T-helper 9 cell (primary cell): ENCODE measurements at regions not wholly inside any gene's neighbourhood (a gene's known extent, or its start where the extent isn't known, plus 50 kb on each side); places are given as distances from the start of the nearest gene placed in this dataset.
"Not testable (repeated sequence)": the region's sequence is repeated elsewhere in the genome, so short reads cannot be mapped to it uniquely, and the experiment has no call there.

Source experiments
- DNase-seq: peaks from one replicate; pipeline ENCODE4 v3.0.0-alpha.2; 2020

DNA sequence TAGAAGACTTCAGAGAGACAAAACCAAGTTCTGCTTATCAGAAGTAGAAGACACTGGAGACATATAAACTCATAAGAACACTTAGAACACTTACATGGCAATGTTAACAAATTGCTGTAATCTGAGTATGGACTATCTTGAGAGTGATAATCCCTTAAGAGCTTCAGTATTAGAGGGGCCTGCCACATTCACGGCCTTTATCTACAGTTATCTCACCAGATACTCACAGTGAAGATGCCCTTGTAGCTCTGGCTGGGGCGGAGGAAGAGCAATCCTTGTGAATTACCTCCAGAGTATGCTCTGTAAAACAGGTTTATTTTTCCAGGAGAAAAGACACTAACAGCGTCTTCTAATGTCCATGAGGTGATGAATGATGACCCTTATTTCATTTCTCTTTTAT, 762.8 kb downstream of the FAM181B start:
- no peak for DNase-seq

DNA sequence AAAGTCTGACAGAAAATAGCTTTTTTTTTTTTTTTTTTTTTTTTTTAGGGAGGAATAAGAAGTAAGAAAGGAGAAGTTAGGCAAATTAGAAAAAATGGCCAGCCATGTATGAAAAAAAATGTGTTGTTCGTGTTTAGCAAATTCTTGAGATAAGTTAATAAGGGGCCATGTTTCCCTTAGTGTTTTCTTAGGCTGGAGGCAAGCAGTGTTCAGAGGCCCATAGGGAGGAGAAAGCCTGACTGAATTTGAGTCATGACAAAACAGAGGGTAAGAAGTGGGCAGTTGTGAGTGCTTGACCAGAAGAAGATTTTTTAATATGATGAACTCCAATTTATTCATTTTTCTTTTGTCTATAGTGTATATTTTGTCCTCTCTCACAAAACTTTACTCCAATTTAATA, 766.4 kb downstream of the FAM181B start:
- DNase-seq: no peak

DNA sequence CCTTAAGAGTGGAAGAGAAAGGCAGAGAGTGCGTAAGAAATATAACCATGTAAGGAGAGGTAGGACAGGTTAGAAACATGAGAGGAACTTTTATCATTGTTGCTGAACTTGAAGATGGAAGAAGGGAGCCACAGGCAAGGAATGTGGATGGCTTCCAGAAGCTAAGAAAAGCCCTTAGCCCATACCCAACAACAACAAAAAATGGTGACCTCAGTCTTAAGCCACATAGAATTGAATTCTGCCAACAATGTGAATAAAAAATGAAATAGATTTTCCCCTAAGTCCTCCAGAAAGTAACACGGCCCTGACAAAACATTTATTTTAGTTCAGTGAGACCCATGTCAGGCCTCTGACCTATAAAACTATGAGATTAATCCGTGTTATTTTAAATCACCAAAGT, 767.3 kb downstream of the FAM181B start:
- no peak for DNase-seq

DNA sequence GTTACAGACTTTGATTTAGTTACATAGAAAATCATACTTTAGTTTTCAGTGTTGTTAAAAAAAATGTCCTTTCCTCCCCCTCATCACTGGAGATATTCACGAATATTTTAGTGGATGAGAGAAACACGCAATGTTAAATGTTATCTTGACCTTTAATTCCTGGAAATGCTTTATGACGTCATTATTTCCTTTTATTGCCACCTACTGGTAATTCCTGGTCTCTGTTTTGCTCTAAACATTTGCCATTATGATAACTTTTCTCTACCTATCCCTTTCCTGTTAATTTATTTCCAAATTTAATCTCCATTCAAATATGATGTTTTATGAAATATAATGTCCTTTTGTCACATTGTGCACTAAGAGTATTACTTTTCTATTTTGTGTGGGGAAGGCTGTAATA, 770.6 kb downstream of the FAM181B start:
- DNase-seq: no peak

DNA sequence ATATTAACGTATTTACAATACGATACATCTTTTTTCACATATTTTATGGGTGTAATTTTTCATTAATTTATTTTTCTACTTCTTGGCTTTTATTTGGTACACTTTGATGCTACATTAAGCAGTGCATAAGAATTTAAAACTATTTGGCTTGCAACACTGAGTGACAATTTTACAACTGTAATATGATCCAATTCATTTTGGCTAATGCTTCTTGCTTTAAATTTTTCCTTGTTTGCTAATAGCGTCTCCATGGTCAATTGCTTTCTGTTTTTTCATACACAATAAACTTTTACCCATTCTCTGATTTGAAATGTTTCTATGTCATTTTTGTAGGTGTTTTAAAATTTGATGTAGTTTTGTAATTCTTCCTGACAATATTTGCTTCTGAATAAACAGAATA, 773.2 kb downstream of the FAM181B start:
- no peak for DNase-seq

DNA sequence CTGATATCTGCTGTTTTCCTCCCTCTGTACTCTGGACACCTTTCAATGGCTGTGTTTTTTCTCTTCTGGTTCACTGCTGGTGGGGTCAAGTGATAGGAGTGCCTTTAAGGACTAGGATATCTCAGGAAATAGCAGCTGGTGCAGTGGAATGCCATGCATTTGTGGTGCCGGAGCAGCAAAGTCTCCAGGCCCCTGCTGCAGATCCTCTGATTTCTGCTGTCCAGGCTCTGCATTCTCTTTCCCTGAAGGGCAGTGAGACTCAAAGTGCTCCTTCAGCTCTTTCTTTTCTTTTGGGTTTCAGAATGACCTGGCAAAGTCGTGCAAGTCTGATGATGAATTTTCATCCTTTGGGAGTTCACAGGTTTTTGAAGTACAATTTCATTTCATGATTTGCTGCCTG, 774.3 kb downstream of the FAM181B start:
- DNase-seq: no peak

DNA sequence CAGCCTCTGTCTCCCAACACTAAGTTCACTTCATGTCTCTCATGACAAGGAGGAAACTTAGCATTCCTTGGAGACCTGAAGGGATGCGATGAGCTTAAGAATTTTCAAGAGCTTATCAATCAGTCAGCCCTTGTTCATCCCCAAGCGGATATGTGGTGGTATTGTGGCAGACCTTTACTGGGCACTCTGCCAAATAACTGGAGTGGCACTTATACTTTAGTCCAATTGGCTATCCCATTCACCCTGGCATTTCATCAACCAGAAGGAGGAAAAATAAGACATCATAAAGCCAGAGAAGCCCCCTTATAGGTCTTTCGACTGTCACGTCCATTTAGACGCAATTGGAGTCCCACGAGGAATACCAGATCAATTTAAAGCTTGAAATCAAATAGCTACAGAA, 779.4 kb downstream of the FAM181B start:
- DNase-seq: not testable (repeated sequence)

DNA sequence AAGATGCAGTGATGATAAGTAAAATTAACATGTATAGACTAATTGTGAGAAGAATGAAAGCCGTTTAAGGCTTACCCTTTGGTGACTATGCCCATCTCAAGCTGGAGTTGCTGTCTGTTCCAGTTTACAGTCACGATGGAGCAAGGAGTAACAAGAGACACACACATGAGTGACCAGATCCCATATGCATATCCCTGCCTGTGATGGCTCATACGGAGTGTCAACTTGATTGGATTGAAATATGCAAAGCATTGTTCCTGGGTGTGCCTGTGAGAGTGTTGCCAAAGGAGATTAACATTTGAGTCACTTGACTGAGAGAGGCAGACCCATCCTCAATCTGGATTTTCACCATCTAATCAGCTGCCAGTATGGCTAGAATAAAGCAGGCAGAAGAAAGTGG, 786.8 kb downstream of the FAM181B start:
- DNase-seq: no peak

DNA sequence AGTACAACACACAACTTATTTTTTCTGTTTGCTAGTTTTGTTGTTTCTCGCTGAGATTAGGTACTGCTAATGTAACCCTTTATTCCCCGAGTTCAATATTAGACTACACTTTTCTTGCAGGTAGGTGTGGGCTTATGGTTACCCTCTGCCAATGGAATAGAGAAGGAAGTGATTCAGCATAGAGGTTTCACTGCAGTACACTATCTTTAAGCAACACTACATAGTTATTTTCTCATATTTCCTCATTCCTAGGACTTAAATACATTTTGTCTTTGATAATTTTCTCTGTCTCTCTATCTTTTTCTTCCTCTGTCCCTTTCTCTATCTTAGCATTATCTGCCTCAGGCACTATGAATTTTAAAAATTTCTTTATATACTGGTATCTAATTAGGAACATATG, 791.0 kb downstream of the FAM181B start:
- DNase-seq: no peak

DNA sequence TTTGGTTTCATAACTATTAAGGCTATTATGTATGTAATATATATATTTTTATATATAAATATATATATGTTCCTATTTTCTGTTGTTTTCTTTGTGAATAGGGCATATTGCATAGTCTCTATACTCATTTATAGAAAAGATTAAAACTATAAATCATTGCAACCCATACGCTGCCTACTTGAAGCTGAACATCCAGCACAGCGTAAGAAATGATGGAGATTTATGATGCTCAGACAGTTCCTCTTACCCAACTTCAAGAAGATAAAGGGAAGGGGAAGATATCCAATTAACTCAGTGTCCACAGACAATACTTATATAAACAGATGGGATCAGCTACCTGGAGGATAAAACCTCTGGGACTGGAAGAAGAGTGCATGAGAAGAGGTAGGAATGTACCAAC, 791.7 kb downstream of the FAM181B start:
- DNase-seq: no peak

DNA sequence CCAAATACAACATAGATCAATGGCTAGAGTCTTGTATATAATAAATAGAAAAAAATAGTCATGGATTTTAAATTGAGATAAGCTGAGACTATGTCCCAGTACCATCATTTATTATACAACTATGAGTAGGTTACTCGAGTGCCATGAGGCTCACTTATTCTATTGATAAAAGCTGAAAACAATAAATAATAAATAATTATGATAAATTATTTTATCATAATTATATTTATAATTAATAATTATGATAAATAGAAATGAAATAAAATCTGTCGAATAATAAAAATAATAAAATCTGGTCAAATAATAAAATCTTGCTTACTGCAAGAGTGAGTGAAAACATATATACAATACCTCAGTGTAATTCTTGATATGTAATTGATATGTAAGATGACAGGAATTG, 801.4 kb downstream of the FAM181B start:
- no peak for DNase-seq

DNA sequence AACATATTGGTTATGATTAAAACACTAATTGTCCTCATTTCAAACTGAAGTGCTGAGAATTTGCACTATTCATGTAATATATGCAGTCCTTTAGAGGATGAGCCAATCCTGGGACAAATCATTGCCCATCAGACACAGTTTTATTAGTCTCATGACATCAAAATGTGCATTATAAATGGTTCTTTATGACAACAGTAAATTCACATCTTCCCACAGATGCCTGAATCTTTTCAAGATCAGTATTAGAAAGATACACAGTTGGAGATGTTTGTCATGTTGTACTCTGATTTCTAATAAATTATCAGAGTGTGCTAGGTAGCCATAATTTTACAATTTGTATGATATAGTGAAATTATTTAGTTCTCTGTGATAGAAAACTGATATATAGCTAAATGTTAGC, 813.5 kb downstream of the FAM181B start:
- DNase-seq: no peak

DNA sequence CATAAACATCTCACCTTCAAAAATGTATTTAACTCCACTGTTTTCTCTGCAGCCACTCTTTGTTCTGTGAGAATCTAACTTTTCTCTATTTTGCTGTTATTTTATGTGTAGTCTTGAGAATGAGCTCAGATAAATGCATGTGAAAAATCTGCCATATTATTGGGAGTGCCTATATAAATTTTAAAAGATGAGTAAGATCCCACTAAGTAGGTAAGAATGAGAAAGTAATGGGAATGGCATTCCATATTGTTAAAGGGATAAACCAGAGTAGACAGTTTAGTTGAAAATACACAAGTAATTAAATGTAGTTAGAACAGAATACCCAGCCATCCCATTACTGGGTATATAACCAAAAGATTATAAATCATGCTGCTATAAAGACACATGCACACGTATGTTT, 817.2 kb downstream of the FAM181B start:
- DNase-seq: no peak

DNA sequence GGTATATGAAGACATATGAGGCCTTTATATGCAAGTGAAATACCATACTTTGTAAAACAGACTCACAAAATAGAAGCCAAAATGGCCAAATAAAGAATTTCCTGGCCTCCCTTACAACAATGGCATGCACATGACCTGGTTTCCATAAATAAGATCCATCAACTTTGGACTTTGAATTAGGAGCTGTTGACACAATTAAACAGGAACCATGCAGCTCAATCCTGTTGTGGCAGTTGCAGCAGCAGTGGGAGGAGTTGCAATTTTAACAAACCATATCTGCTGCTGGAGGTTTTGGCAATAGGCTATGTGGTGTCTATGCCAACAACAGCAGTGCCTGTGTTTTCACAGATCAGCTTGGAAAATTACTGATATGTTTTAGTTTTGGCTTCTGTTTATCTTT, 818.6 kb downstream of the FAM181B start:
- DNase-seq: no peak

DNA sequence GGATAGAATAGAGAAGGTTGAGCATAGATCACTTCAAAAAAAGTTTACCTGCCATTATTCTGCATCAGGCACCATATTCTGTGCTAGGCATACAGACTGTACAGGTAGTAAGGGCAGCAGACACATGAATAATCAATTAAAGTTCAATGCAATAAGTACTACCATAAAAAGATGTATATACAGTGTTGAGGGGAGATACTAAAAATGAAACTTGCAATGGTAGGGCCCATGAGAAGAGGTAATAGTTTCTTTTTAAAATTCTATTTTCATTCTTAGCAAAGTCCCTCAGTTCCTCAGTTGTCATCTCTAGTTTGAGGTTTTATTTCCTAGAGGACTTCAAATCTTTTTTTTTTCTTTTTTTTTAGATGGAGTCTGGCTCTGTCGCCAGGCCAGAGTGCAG, 819.9 kb downstream of the FAM181B start:
- DNase-seq: no peak

DNA sequence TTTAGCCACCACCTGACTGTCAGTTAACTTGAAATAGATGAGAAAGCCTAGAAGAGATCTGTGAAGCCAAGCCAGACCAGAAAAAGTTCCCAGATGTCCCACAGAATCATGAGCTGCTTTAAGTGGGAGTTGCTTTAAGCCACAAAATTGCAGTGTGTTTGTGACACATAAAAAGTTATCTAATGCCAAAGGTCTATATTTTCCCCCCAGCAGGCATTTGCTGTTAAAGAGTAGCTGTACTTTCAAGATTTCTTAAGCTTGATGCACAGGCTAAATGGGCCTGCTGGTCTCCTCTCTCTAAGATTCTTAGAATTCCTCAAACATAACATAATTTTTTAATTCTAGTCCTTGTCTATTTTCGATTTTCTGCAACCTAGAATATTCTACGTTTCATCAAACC, 825.7 kb downstream of the FAM181B start:
- DNase-seq: no peak

DNA sequence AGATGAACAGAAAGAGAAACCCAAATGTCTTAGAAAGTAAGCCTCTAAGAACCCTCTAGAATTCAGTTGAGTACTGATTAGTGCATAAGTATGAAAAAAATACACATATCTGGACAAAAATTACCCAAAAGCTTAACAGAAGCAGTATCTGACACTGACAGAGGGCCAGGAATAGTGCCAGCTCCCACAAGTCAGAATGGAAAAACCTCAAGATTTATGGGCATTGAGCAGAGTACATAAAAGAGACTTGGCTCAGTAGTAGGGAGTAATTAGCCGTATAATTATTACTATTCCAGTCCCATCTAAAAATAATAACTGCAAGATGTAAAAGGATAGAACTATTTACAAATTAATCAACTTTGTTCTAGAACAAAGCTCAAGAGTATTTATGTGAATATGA, 834.5 kb downstream of the FAM181B start:
- no peak for DNase-seq

DNA sequence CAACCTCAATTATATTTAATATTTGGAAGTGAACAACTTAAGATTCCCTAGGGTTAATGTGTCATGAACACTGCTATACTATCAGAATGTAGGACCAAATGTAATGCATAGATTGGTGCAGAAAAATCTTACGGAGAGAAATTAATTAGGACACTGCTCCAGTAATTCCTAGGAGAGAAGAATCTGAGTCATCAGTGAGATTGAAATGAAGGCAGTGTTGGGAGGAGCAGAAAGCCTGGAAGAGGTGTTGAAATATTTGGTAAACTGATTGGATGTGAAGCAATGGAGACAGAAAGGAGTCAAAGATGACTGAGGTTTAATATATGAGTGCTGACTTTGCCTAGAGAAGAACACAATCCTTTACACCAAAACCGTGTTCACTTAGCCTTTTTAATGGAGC, 836.0 kb downstream of the FAM181B start:
- DNase-seq: no peak

DNA sequence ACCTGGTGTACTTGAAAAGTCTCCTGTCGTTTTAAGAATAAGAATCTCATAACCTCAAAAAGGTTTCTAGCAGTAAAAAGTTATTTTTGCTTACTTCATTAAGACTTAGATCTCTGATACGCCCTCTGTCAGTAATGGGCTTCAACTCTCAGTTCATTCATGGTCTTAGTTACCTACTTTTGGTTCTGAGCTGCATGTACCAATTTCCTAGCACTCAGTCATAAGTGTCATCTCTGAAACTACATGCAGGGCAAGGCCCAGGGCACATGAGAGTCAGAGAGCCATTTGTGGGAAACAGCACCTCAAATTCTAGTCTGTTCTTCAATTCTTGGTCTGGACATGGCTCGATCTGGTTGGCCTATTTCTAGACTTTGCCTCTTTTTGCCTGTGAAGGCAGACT, 838.4 kb downstream of the FAM181B start:
- no peak for DNase-seq

DNA sequence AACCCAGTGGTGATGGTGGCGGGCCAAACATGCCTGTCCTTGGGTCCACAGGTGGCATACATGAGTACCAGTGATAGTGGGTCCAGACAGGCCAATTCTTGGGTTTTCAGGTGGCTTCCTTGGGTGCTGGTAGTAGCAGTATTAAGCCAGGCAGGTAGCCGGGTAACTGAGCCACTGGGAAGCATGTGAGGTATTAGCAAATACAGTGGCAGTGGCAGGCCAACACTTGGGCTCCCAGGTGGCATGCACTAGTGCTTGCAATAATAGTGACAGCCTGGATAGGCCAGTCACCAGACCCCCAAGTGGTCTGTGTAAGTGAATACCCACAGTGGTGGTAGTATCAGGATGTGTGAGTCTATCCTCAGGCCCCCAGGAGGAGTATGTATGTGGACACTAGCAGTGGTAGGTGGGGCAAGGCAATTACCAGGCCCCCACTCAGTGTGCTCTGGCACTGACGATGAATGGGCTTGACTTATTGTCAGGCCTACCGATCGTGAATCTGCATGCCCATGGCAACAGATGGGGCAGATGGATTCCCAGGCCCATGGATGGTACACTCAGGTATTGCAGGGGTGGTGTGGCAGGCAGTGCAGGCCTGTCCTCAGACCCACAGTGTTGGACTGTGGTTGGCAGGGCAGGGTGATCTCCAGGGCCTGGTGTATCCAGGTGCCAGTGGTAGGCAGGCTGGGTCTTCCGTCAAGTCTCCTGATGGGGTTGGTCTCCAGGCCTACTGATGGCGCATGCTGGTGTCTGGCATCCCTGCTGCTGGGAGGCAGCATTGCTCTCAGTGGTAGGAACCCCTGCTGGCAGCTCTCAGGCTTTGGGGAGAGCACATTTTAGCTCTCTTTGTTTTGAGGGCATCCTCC, 840.7 kb downstream of the FAM181B start:
- DNase-seq: no peak

DNA sequence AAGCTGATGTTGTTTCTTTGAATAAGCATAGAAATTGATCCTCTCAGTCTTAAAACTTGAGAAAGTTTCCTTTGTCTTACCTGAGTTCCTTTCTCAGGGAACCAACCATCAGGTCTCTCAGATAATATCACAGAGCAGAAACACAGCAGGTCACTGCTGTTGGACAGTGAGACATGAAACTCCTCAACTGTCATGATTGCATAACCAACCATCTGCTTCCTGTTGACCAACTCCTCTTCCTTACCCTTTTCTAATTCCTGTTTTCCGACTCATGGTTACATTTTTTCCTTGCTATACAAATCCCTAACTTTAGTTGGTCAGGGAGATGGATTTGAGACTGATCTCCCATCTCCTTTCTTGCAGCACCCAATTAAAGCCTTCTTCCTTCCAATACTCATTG, 845.3 kb downstream of the FAM181B start:
- DNase-seq: no peak

DNA sequence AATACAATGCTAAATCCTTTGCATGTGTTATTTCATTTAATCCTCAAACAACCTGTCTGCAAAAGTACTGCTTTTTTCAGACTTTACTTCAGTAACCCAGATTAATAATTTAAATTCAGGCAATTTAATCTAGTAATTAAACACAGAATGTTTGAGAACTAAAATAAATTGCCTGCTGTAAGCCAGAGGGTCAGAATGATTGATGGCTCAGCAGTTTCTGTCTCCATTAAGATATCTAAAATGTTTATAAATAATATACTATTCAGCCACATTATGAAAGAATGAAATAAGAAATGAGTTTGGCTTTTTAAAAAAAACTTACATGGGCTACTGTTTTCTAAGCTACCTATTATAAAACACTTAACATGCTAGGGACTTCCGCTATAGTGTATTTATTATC, 846.0 kb downstream of the FAM181B start:
- no peak for DNase-seq

DNA sequence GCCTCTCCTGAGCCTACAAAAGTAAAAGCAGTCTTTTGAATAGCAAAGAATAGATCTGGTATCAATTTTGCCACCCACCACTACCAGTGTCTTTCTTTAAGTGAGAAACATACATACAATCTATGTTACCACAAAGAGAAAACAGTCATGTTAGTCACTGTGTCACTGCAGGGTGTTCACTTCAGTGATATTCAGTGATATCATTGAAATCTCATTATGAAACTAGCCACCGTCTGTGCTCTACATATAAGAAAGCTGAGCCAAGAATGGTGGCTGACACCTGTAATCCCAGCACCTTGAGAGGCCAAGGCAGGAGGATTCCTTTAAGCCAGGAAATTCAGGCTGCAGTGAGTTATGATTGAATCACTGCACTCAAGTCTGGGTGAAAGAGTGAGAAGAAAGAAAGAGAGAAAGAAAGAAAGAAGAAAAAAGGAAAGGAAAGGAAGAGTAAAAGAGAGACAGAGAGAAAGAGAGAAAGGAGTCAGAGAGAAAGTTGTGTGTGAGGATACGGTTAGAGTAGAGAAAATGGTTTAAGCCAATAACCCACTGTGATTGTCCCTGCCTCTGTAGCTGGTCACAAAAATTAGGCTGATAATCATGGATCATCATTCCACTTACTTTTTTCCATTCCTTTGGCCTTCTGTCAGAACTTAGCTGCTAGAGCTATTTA, 847.1 kb downstream of the FAM181B start:
- DNase-seq: no peak

DNA sequence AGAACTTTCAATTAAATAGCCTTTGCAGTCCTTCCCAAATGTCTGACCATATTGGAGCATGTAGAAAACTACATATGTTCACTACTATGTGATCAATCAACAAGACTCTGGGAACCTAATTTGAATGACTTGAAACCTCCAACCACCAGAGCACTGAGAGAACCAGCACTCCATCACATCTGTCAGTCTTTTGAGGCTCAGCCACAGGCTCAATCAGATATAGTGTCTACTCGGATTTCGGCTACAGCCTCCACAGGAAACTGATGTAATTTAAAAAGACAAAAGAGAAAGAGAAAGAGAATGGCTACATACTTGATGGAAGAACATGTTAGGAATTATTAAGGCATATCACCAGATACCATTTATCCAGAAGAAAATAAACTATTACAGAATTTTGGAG, 859.0 kb downstream of the FAM181B start:
- no peak for DNase-seq

DNA sequence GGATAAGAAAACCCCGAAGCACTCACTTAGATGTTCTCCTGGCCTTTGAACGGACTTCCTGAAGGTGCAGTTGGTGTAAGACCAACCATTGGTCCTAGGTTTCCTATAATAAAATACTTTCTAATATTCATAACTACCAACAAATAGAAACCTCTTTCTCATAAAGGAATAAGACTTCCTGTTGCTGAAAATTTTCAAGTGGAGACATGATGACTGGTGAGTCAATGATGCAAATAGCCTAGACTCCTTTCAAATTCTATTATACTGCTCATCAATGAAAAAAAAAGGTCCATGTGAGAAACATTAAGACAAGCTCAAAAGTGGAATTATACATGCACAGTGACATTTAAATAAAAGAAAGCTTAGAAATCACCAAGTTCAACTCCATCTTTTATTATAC, 862.8 kb downstream of the FAM181B start:
- DNase-seq: no peak
